SK-N-MC (cell line): ENCODE measurements at regions not wholly inside any gene's neighbourhood (a gene's known extent, or its start where the extent isn't known, plus 50 kb on each side); places are given as distances from the start of the nearest gene placed in this dataset.

Experiments used
- EZH2 ChIP-seq: fragments of 200-600 bp; sonication (generic); IDR thresholded peaks from one replicate; pipeline ENCODE4 v1.6.1; 2017; ENCODE audit warnings: antibody characterized with exemption
- POLR2AphosphoS5 ChIP-seq: IDR thresholded peaks from 2 replicates; pipeline ENCODE4 v1.6.1; 2012; ENCODE audit warnings: mild to moderate bottlenecking, low read depth, low read length, borderline replicate concordance

- no peak for TF ChIP-seq POLR2AphosphoS5
- TF ChIP-seq EZH2 = no peak
Measured at GRCh38 chr2:126227250-126227649, 428.7 kb upstream of the GYPC start.
